SH-SY5Y (cell line): ENCODE measurements at regions not wholly inside any gene's neighbourhood (a gene's known extent, or its start where the extent isn't known, plus 50 kb on each side); places are given as distances from the start of the nearest gene placed in this dataset.

Experiments
- GATA2 ChIP-seq: IDR thresholded peaks from 2 replicates; pipeline ENCODE4 v1.6.1; 2011; ENCODE audit warnings: mild to moderate bottlenecking, low read depth, low read length
- GATA3 ChIP-seq: IDR thresholded peaks from 2 replicates; pipeline ENCODE4 v1.6.1; 2011; ENCODE audit warnings: low read depth, mild to moderate bottlenecking, low read length, moderate library complexity

GRCh38 chr7:25353732-25354131, 125.4 kb upstream of the NPVF start:
- TF ChIP-seq GATA3 (no peak), GATA2 (no peak)
